T-helper 2 cell (primary cell): ENCODE measurements at regions not wholly inside any gene's neighbourhood (a gene's known extent, or its start where the extent isn't known, plus 50 kb on each side); places are given as distances from the start of the nearest gene placed in this dataset.
"Not testable (repeated sequence)": the region's sequence is repeated elsewhere in the genome, so short reads cannot be mapped to it uniquely, and the experiment has no call there.

ENCODE experiments used
- DNase-seq, 5 experiments: peaks; one replicate each; pipeline versions ENCODE4 v3.0.0 to v3.0.0-alpha.2; 2012 to 2022

DNA sequence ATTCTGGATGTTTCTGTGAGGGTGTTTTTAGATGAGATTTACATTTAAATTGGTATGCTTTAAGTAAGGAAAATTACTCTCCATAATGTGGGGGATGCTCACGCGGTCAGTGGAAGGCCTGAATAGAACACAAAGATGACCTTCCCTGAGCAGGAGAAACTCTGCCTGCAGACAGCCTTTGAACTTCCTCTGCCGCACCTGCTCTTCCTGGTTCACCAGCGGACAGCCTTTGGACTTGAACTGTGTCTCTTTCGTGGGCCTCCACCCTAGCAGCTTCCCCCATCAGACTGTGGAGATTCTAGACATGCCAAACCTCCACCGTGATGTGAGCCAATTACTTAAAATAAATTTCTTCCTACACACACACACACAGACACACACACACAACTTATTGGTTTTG, 210.7 kb downstream of the EFCAB11 start:
- no peak for DNase-seq

DNA sequence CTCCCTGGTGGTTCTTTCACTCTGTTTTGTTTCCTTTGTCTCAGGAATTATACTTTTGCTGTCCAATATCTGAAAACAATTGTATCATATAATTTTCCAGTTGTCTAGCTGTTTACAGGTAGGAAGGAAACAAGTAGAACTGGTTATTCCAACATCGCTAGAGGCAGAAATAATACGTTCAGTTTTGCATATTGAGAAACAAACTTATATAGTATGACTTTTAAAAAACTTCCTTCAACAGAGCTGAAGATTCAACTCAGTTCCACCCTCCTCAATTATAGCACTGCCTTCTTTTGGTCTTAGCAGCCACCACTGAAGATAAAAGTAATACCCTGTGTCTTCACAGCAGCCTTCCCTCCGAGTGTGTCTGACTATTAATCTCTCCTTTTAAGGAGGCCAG, 214.3 kb downstream of the EFCAB11 start:
- no peak for DNase-seq

GRCh38 chr14:89736881-89737280, 217.6 kb downstream of the EFCAB11 start:
- no peak for DNase-seq

DNA sequence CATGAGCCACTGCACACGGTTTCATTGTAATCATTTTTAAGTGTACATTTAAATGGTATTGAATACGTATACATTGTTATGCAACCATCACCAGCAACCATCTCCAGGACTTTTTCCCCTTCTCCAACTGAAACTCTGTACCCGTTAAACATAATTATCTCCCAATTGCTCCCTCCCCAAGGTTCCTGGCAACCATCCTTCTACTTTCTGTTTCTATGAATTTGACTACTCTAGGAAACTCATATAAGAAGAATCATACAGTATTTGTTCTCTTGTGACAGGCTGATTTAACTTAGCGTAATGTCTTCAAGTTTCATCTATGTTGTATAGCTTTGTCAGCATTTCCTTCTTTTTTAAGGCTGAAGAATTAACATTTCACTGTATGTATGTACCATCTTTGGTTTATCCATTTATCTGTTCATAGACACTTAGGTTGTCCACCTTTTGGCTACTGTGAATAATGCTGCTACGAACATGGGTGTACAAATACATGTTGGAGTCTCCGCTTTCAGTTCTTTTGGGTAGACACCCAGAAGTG, 223.1 kb downstream of the EFCAB11 start:
- DNase-seq, result no peak

- no peak for DNase-seq
Measured at GRCh38 chr14:89730687-89731086, 223.8 kb downstream of the EFCAB11 start.

- DNase-seq, result no peak
Measured at GRCh38 chr14:89728964-89729363, 225.6 kb downstream of the EFCAB11 start.

DNA sequence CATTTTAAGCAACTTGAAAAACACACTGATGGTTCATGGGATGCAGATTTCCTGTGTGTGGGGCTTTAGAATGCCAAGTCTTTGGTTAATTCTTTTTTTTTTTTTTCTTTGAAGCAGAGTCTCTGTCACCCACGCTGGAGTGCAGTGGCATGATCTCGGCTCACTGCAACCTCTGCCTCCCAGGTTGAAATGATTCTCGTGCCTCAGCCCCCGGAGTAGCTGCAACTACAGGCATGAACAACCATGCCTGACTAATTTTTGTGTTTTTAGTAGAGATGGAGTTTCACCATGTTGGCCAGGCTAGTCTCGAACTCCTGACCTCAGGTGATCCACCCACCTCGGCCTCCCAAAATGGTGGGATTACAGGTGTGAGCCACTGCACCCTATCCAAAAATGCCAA, 228.3 kb downstream of the EFCAB11 start:
- not testable (repeated sequence) for DNase-seq

DNA sequence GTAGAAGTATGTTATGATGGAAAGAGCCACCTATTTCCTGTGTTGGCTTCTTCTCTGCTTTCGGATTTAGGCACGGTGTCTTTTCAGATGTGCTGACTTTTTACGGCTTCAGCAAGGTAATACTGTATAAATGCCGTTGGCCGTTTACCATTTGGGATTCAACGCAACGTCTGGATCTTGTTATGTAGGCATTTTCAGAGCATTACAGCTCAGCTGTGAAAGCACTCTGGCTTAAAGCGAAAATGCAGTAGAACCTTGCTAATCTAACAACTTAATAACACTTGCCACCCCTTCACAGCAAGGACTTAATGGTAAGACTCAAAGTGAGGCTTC, 229.9 kb downstream of the EFCAB11 start:
- DNase-seq, result peak in 2 of 5 experiments; percentile 20 to 81

DNA sequence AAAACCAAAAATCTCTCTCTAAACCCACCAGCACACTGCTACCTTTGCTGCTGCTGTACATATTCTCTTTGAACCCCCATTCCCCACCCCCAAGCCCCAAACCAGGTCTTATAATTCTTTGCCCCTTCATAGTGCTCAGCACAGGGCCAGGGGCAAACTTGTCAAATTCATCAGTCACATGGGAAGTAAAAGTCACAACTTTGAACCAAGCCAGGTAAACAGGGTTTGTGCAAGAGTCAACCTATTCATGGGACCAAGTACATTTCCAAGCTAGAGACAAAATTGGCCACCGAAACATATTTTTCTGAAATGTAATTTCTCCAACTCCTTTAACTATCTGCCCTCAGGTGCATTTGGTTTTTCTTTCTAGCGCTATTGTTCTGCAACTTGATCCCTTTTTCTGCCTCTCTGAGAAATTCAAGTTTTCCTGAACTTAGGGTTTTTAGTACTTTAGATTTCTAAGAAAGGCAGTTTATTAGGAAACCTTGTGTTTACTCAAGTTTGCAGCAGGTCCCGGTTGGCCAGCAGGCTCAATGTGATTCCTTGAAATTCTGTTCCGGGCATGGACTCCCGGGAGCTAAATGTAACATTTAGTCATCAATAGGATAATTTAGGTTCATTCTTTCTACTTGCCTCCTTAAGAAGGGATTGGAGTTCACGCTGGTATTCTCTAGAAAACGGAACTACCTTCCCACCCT, 230.5 kb downstream of the EFCAB11 start:
- peak in 1 of 5 experiments; percentile 19 for DNase-seq

- DNase-seq, result peak in 1 of 5 experiments; percentile 66
Measured at GRCh38 chr14:89721956-89722355, 232.6 kb downstream of the EFCAB11 start.

GRCh38 chr14:89720741-89721729, 233.5 kb downstream of the EFCAB11 start:
- peak; percentile 22 to 99 (median 58) for DNase-seq

GRCh38 chr14:89720076-89720687, 234.3 kb downstream of the EFCAB11 start:
- peak in 2 of 5 experiments; percentile 43 to 83 for DNase-seq

DNA sequence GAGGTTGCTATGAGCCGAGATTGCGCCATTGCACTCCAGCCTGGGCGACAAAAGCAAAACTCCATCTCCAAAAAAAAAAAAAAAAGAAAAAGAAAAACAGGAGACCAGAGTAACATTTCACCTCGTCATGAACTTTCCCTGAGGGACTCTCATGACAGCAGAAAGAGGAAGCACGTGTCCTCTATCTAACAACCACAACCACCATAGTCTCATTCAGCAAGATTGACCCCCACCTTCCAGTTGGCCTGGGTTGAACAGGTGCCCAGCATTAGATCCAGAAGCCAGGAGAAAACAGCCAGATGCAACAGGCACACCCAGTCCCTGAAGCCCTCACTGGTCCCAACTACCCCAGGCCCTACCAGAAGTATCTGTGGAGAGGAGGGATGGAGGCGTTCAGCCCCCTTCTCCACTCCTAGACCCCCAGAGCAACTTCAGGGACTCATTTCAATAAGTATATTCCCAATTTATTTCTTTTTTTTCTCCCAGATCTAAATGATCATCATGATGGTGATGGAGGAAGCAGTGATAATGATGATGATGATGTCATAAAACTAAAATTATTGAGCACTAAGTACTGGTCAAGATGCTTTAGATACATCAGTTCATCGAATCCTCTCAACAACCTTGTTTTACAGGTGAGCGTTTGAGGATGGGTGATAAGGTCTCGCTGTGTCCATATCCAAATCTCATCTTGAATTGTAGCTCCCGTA, 235.0 kb downstream of the EFCAB11 start:
- peak in 2 of 5 experiments; percentile 19 to 47 for DNase-seq

GRCh38 chr14:89708982-89709625, 245.4 kb downstream of the EFCAB11 start:
- no peak for DNase-seq

DNA sequence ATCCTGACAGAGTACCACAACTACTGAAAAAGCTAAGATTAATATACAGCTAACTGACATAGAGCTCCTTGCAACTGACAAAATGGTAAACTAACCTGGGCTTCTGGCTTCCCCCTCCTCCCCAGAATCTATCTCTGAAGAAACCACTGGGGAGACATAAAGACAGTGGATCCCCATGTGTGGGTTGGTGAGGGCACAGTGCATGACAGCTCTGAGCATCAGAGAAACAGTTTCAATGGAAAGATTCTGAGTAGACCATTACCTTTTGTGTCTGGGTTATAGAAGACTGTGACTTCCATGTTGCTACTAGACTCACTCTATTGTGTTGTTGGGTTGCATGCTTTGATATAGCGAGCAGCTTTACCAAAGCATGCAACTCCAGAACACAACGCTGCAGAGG, 247.4 kb downstream of the EFCAB11 start:
- DNase-seq, result no peak

GRCh38 chr14:89702876-89703200, 251.7 kb downstream of the EFCAB11 start:
- DNase-seq, result no peak

DNA sequence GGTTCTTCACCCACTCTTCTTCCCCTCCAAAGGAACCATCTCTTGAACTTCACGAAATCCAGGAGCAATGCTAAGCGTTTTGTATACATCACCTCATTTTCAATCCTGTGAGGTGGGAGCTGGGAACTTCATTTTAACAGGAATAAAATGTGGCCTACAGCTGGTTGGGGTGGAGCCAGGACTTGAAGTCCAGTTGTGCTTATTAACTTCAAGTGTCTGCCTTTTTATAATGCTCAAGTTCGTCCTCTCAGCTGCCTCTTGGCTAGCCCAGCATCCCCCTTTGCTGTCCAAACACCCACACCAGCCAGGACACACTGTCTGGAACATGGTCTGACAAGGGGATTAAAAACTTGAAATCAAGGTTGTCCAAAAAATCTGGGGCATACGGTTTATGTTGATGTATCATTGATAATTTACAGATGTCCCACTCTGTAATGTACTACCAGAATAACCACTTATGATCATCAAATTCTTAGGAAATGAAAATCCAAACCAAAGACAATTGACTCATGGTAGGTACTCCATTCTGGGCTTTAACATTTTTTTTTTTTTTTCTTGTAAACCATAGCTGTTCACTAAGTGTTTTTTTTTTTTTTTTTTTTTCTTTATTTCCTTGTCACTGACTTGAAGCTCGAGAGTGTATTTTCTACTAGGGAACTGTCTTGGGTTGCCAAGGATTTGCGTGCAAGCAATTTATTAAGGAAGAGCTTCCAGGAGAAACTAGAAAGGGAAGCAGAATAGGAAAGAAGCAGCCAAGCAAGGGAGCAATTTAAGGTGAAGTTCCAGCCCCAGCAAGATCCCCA, 252.3 kb downstream of the EFCAB11 start:
- no peak for DNase-seq

- peak; percentile 70 to 87 (median 74) for DNase-seq
Measured at GRCh38 chr14:89701211-89702043, 253.1 kb downstream of the EFCAB11 start.

- DNase-seq, result no peak
Measured at GRCh38 chr14:89700801-89701200, 253.7 kb downstream of the EFCAB11 start.

- no peak for DNase-seq
Measured at GRCh38 chr14:89699071-89699470, 255.5 kb downstream of the EFCAB11 start.
